H1 (cell line): ENCODE measurements at regions not wholly inside any gene's neighbourhood (a gene's known extent, or its start where the extent isn't known, plus 50 kb on each side); places are given as distances from the start of the nearest gene placed in this dataset.

ENCODE experiments used
- CTCF ChIA-PET: fragments of 300-600 bp; sonication (Branson Sonifier 250); formaldehyde crosslinking; loops from one replicate; lab custom pipeline; 2021; ENCODE audit not compliant: partially characterized antibody; lab: Charles Lee
- POLR2A ChIA-PET: fragments of 300-600 bp; sonication (Branson Sonifier 250); formaldehyde crosslinking; loops from one replicate; lab custom pipeline; 2021; ENCODE audit warnings: inconsistent platforms; ENCODE audit not compliant: partially characterized antibody; lab: Charles Lee
- DNase-seq, 2 experiments: peaks; one replicate each; pipeline versions ENCODE4 v3.0.0 to v3.0.0-alpha.2; 2010 to 2022; ENCODE audit warnings: low spot score in 2 of 2, low read depth in 1 of 2, mixed read lengths in 1 of 2
- FAIRE-seq: peaks from 2 replicates; lab custom pipeline; 2011; peaks lifted over from hg19 to GRCh38; lab: Jason Lieb, UNC
- H2AFZ ChIP-seq: 2 replicates; pipeline ENCODE4 v1.8.1; 2012; ENCODE audit warnings: low read length, inconsistent platforms
- H2AK5ac ChIP-seq: 2 replicates; pipeline ENCODE4 v1.6.1; 2013; ENCODE audit warnings: low read depth, low read length
- H2BK120ac ChIP-seq: replicated peaks from 2 replicates; pipeline ENCODE3; 2013; ENCODE audit warnings: low read depth, low read length, inconsistent platforms
- H2BK12ac ChIP-seq: 2 replicates; pipeline ENCODE4 v1.6.1; 2013; ENCODE audit warnings: low read depth, low read length
- H2BK15ac ChIP-seq: 2 replicates; pipeline ENCODE4 v1.6.1; 2013; ENCODE audit warnings: low read length
- H2BK20ac ChIP-seq: 2 replicates; pipeline ENCODE4 v1.6.1; 2013; ENCODE audit warnings: low read length
- H2BK5ac ChIP-seq: 2 replicates; pipeline ENCODE4 v1.6.1; 2013; ENCODE audit warnings: low read depth, low read length
- H3K14ac ChIP-seq: 2 replicates; pipeline ENCODE4 v1.6.1; 2013; ENCODE audit warnings: inconsistent platforms; ENCODE audit not compliant: insufficient read length
- H3K18ac ChIP-seq: 2 replicates; pipeline ENCODE4 v1.6.1; 2013; ENCODE audit warnings: low read length; ENCODE audit errors: extremely low read depth
- H3K23ac ChIP-seq: 2 replicates; pipeline ENCODE4 v1.6.1; 2013; ENCODE audit warnings: inconsistent platforms; ENCODE audit not compliant: insufficient read length
- H3K23me2 ChIP-seq: 2 replicates; pipeline ENCODE4 v1.6.1; 2013; ENCODE audit warnings: low read depth, low read length
- H3K27ac ChIP-seq: 2 replicates; pipeline ENCODE4 v1.6.1; 2011; ENCODE audit warnings: low read depth, low read length, inconsistent platforms
- H3K27me3 ChIP-seq, 4 experiments: replicated peaks in 1 of 4; 1 replicate in 1 of 4; 2 replicates in 3 of 4; pipeline versions ENCODE4 v1.6.1 to v1.8.1; 2011 to 2013; ENCODE audit warnings: low read length in 3 of 4, mild to moderate bottlenecking in 3 of 4, inconsistent platforms in 2 of 4, mixed read lengths in 2 of 4, moderate library complexity in 1 of 4; ENCODE audit not compliant: control insufficient read depth in 3 of 4, insufficient read depth in 3 of 4; ENCODE audit errors: extremely low read depth in 1 of 4
- H3K36me3 ChIP-seq, 4 experiments: 2 replicates each; pipeline versions ENCODE4 v1.6.1 to v1.8.1; 2011 to 2013; ENCODE audit warnings: mild to moderate bottlenecking in 4 of 4, low read length in 3 of 4, moderate library complexity in 2 of 4, control low read depth in 1 of 4, inconsistent platforms in 1 of 4; ENCODE audit not compliant: insufficient read depth in 4 of 4, control insufficient read depth in 2 of 4
- H3K4ac ChIP-seq: replicated peaks from 2 replicates; pipeline ENCODE3; 2013; ENCODE audit warnings: low read length, low read depth, mixed read lengths, inconsistent platforms; ENCODE audit not compliant: insufficient read length
- H3K4me1 ChIP-seq, 4 experiments: replicated peaks in 1 of 4; 1 replicate in 1 of 4; 2 replicates in 3 of 4; pipeline versions ENCODE4 v1.6.1 to v1.8.1; 2011 to 2013; ENCODE audit warnings: low read length in 3 of 4, inconsistent platforms in 2 of 4, mixed read lengths in 1 of 4; ENCODE audit not compliant: insufficient read depth in 4 of 4, control insufficient read depth in 3 of 4
- H3K4me2 ChIP-seq, 2 experiments: 2 replicates each; pipeline versions ENCODE4 v1.6.1 to v1.8.1; 2011 to 2013; ENCODE audit warnings: low read depth in 2 of 2, low read length in 2 of 2, control low read depth in 1 of 2, inconsistent platforms in 1 of 2, mild to moderate bottlenecking in 1 of 2; ENCODE audit not compliant: insufficient read depth in 1 of 2
- H3K4me3 ChIP-seq, 4 experiments: fragments of 200-600, 300-600 bp in 1 of 4; sonication (generic), shearing (Covaris generic), sonication (Bioruptor Twin) in 1 of 4; 2 replicates each; pipeline versions ENCODE4 v1.5.1 to v1.8.1; 2011 to 2016; ENCODE audit warnings: low read length in 4 of 4, low read depth in 3 of 4, control low read depth in 2 of 4, inconsistent platforms in 2 of 4, mild to moderate bottlenecking in 2 of 4, mixed read lengths in 1 of 4, moderate library complexity in 1 of 4; ENCODE audit not compliant: insufficient read depth in 2 of 4; ENCODE audit errors: extremely low read depth in 1 of 4
- H3K56ac ChIP-seq: replicated peaks from 2 replicates; pipeline ENCODE3; 2013; ENCODE audit warnings: low read depth, mild to moderate bottlenecking, mixed read lengths, low read length, inconsistent platforms; ENCODE audit not compliant: insufficient read length
- H3K79me1 ChIP-seq: 2 replicates; pipeline ENCODE4 v1.6.1; 2013; ENCODE audit warnings: low read depth, low read length, control low read depth
- H3K79me2 ChIP-seq, 2 experiments: 2 replicates each; pipeline versions ENCODE4 v1.6.1 to v1.8.1; 2012 to 2013; ENCODE audit warnings: low read length in 2 of 2, mild to moderate bottlenecking in 2 of 2, inconsistent platforms in 1 of 2; ENCODE audit not compliant: insufficient read depth in 2 of 2, control insufficient read depth in 1 of 2
- H3K9ac ChIP-seq, 4 experiments: replicated peaks in 1 of 4; 1 replicate in 1 of 4; 2 replicates in 3 of 4; pipeline versions ENCODE4 v1.6.1 to v1.8.1; 2011 to 2013; ENCODE audit warnings: low read depth in 3 of 4, low read length in 3 of 4, control low read depth in 2 of 4, mild to moderate bottlenecking in 2 of 4, moderate library complexity in 2 of 4, inconsistent platforms in 1 of 4; ENCODE audit errors: extremely low read depth in 1 of 4
- H3K9me3 ChIP-seq, 2 experiments: 2 replicates each; pipeline versions ENCODE4 v1.6.1 to v1.8.1; 2012 to 2013; ENCODE audit warnings: mild to moderate bottlenecking in 2 of 2, moderate library complexity in 2 of 2, control low read depth in 1 of 2, inconsistent platforms in 1 of 2, low read depth in 1 of 2, low read length in 1 of 2, mixed read lengths in 1 of 2; ENCODE audit not compliant: insufficient read depth in 2 of 2
- H4K20me1 ChIP-seq, 2 experiments: replicated peaks in 1 of 2; 2 replicates each; pipeline versions ENCODE3 to v1.8.1; 2011 to 2013; ENCODE audit warnings: inconsistent platforms in 2 of 2, low read length in 2 of 2, mild to moderate bottlenecking in 1 of 2; ENCODE audit not compliant: insufficient read depth in 2 of 2, control insufficient read depth in 1 of 2
- H4K5ac ChIP-seq: 2 replicates; pipeline ENCODE4 v1.6.1; 2013; ENCODE audit warnings: low read length, low read depth, mixed read lengths, inconsistent platforms; ENCODE audit not compliant: insufficient read length
- H4K8ac ChIP-seq: 2 replicates; pipeline ENCODE4 v1.8.0; 2013; ENCODE audit warnings: mild to moderate bottlenecking, moderate library complexity, low read length, inconsistent platforms; ENCODE audit not compliant: insufficient read depth; ENCODE audit errors: extremely low read depth
- H4K91ac ChIP-seq: replicated peaks from 2 replicates; pipeline ENCODE3; 2013; ENCODE audit warnings: low read length, mixed read lengths, inconsistent platforms; ENCODE audit not compliant: insufficient read length
- WGBS, 2 experiments: shearing (Covaris generic) in 1 of 2; methylation state at CpG; one replicate each; pipeline versions ENCODE4 v1.1.6 to v1.1.7; 2013 to 2015; ENCODE audit warnings: low lambda C conversion rate in 2 of 2, mixed read lengths in 2 of 2, inconsistent platforms in 1 of 2, low coverage in 1 of 2, missing lambda C conversion rate in 1 of 2; ENCODE audit not compliant: insufficient replicate concordance in 2 of 2, insufficient coverage in 1 of 2, insufficient read length in 1 of 2; ENCODE audit errors: extremely low coverage in 1 of 2, missing lambda C conversion rate in 1 of 2; 5-methylcytosine and 5-hydroxymethylcytosine counted together

GRCh38 chr21:27257908-27258556 is 291.1 kb upstream of the ADAMTS5 start:
- no peak for DNase-seq
- H3K14ac ChIP-seq, result no peak overlapping the region
- H2BK20ac ChIP-seq, result no peak overlapping the region
- H3K56ac ChIP-seq, result no peak overlapping the region
- FAIRE-seq, result no peak
- no peak overlapping the region for H4K91ac ChIP-seq
- WGBS, 2 experiments, result 69% methylated on average over 3 of the region's 3 CpGs; no CpG with 5 or more reads in 1 of the 2 experiments
- H3K4me3 ChIP-seq, result no peak overlapping the region
- no peak overlapping the region for H4K8ac ChIP-seq
- H3K27ac ChIP-seq, result no peak overlapping the region
- H3K27me3 ChIP-seq, result peaks cover 0 to 1% (median 0%) of the 10 kb centered on the region in 4 experiments; a peak in 1 of 7 replicates
- H2AK5ac ChIP-seq, result no peak overlapping the region
- no peak overlapping the region for H3K4ac ChIP-seq
- H3K18ac ChIP-seq, result no peak overlapping the region
- no peak overlapping the region for H2BK15ac ChIP-seq
- H3K79me2 ChIP-seq, result no peaks in the 10 kb centered on the region
- H4K5ac ChIP-seq, result no peak overlapping the region
- H2AFZ ChIP-seq, result no peak overlapping the region; the same call in 1 of the 2 replicates
- H2BK12ac ChIP-seq, result no peak overlapping the region
- no peaks in the 10 kb centered on the region for H3K9me3 ChIP-seq
- ChIA-PET POLR2A (no interaction called here), CTCF (no interaction called here)
- H3K36me3 ChIP-seq, result no peaks in the 10 kb centered on the region
- no peak overlapping the region for H2BK5ac ChIP-seq
- H3K79me1 ChIP-seq, result no peaks in the 10 kb centered on the region
- H4K20me1 ChIP-seq, result no peaks in the 10 kb centered on the region
- H3K9ac ChIP-seq, result no peak overlapping the region
- H2BK120ac ChIP-seq, result no peak overlapping the region
- no peak overlapping the region for H3K23ac ChIP-seq
- no peak overlapping the region for H3K4me2 ChIP-seq
- 0 out of 2 replicates have a peak, but pooled peaks cover 2% of the 10 kb centered on the region for H3K23me2 ChIP-seq
- H3K4me1 ChIP-seq, result no peaks in the 10 kb centered on the region
